AG10803 (cell line): ENCODE measurements at regions not wholly inside any gene's neighbourhood (a gene's known extent, or its start where the extent isn't known, plus 50 kb on each side); places are given as distances from the start of the nearest gene placed in this dataset.

Experiments used
- DNase-seq: peaks from one replicate; pipeline ENCODE4 v3.0.0; 2010; ENCODE audit warnings: low read depth
- H3K4me3 ChIP-seq: 2 replicates; pipeline ENCODE4 v1.5.1; 2011; ENCODE audit warnings: mild to moderate bottlenecking, low read length, control low read depth
- TF ChIP-seq, protein P1 (sequence below): conservative IDR thresholded peaks from 2 replicates; pipeline ENCODE4 v1.5.1; 2011; ENCODE audit warnings: mild to moderate bottlenecking, low read length, control low read depth, inconsistent platforms

DNA sequence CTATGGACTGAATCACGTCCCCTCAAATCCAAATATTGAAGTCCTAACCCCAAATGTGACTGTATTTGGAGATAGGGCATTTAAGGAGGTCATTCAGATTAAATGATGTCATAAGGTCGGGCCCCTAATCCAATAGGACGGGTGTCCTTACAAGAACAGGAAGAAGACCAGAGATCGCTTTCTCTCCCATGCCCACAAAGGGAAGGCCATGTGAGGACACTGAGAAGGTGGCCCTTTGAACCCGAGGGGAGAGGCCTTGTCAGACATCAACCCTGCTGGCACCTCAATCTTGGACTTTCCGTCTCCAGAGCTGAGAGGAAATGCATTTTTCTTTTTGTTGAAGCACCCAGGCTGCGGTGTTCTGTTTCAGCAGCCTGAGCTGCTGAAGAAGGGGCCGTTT, 72.3 kb upstream of the KLF6 start:
- DNase-seq, result no peak
- no peak overlapping the region for H3K4me3 ChIP-seq
- TF ChIP-seq, protein P1, sequence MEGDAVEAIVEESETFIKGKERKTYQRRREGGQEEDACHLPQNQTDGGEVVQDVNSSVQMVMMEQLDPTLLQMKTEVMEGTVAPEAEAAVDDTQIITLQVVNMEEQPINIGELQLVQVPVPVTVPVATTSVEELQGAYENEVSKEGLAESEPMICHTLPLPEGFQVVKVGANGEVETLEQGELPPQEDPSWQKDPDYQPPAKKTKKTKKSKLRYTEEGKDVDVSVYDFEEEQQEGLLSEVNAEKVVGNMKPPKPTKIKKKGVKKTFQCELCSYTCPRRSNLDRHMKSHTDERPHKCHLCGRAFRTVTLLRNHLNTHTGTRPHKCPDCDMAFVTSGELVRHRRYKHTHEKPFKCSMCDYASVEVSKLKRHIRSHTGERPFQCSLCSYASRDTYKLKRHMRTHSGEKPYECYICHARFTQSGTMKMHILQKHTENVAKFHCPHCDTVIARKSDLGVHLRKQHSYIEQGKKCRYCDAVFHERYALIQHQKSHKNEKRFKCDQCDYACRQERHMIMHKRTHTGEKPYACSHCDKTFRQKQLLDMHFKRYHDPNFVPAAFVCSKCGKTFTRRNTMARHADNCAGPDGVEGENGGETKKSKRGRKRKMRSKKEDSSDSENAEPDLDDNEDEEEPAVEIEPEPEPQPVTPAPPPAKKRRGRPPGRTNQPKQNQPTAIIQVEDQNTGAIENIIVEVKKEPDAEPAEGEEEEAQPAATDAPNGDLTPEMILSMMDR, result no peak

DNA sequence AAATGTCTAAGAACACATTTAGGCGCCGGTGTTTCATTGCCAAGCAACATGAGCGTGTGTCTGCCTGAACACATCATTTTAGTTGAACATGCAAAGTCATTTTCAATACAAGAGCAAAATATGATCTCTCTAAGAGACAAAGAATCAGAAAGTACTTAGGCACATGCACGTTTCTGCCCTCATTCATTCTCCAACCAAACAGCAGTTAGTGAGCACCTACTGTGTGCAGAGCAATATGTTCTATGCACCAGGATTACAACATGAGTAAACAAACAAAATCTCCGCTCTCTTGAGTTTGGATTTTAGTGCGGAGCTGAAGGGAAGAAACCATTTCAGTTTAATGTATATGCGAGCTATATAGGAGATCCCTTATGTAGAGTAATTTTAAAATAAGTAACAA, 71.6 kb upstream of the KLF6 start:
- TF ChIP-seq, protein P1, result no peak
- DNase-seq, result no peak
- no peak overlapping the region for H3K4me3 ChIP-seq

DNA sequence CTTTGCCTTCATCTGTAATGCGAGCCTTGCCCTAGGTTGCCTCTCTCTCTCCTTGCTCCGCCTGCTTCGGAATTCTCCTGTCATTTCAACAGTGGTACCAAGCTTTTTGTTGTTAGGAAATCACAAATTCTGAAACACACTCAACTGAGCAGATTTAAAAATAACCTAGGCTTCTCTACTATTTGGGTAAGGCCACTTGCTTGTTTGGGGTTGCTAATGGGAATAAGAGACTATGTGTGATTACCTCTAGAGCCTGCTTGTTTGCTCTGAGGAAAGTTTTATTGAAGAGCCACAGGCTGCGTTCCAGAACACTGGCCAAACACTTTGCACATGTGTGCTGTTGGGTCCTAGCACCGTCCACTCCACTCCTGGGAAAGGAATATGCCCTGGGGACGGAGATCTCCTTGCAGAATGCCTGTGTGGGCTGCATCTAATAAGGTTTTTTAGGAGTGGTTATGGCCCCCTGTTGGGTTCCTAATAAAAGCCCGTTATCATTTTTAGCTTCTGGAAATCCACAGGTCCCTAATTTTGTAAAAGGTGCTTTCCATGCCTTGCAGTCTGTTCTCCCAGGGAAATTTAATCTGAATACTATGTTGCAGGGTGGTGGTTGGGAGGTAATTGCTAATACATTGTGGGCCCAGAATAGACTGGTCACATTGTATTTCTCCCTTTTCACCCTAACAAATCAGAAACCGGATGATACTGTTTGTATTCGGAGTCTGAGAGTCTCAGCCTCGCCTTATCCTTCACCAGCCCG, 68.7 kb upstream of the KLF6 start:
- TF ChIP-seq, protein P1, result no peak
- peak; percentile 35 for DNase-seq
- H3K4me3 ChIP-seq, result no peak overlapping the region

DNA sequence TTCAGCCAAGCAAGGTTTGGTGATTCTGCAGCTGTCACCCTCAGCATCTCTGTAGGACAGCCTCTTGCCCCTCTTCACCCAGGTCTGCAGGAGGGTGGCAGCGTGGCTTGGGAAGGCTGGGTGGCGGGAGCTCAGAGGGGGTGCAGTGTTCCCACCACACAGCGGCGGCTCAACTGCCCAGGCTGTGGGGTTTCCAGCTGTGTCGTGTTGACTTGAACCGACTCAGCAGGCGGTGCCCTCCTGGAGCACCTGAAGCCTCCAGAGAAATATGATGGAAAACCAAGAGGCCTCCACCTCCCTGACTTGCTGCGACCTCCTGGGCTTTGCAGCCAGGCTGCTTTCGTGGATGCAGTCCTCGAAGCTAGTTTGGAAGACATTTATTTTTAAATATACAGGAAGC, 68.0 kb upstream of the KLF6 start:
- H3K4me3 ChIP-seq, result no peak overlapping the region
- no peak for DNase-seq
- TF ChIP-seq, protein P1, result no peak

DNA sequence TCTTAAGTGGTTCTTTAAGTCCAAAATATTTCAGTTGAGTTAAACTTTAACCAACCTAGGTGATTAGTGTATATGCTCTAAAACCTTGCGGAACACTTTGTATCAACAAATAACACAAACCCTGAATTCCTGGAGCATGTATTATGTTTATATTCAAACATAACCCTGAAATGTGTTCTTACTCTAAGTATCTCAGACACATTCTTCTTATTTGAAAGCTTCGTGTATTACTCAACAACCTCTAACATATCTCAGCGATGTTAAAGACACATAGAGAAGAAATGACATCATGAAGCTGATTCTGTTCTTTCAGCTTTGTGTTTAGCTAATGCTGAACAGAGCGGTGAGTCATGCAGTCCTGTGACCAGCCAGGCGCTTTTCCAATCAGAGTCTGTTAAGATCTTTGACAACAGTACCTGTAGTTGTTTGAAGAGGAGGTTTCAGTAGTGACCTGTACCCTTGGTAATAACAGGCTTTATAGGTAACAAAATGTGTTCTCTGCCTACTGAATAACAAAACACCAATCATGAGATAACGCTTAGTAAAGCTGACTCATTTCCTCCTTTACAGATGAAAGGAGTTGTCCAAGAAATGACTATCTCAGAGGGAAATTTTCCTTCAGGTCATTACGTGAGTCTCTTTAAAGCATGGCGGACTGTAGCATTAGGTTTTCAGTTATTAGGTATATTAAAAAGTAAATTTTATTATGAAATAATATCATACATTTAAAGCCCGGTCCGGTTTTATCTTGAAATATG, 67.3 kb upstream of the KLF6 start:
- TF ChIP-seq, protein P1, result no peak
- peak; percentile 94 for DNase-seq
- no peak overlapping the region for H3K4me3 ChIP-seq

DNA sequence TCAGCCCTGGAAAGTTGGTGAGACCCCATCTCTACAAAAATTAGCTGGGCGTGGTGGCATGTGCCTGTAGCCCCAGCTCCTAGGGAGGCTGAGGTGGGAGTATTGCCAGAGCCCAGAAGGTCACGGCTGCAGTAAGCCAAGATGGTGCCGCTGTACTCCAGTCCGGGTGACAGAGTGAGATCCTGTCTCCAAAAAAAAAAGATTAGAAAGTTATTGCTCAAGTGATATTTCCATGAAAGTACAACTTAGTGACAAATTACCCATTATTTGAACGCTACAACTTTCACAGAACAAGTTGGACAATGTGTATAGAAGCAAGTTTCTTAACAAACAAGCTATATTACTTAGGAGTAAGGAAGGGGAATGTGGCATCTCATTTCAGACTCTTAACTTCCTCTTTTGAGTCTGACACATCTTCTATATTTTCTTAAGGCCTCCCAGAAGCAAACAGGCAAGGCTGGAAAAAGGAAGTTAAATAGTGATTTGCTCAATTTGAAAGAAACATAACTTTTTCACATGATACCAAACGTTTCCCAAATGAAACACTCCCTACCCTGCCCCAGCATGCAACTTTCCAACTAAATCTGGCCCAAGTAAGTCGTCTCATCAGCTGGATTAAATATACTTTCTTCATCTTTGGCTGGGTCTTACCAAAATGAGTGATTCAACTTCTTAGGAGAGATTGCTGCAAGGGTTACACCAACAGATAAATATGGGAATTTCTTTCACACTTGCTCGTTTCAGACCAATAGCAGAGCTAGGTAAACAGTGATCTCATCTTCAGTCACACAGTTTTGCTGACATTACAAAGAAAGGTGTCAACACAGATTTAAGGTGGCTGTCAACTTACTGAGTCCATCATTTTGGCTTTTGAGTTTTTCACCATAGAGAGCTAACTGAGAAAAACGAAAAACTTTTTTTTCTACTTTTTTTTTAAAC, 66.3 kb upstream of the KLF6 start:
- DNase-seq, result peak; percentile 83
- TF ChIP-seq, protein P1, result no peak
- no peak overlapping the region for H3K4me3 ChIP-seq
